A673 (cell line): ENCODE measurements at regions not wholly inside any gene's neighbourhood (a gene's known extent, or its start where the extent isn't known, plus 50 kb on each side); places are given as distances from the start of the nearest gene placed in this dataset.

ENCODE experiments used
- BruUV-seq: library from RNA; stranded (reverse); fragments of 400-500 nt; replicated peaks from 2 replicates; lab custom pipeline; 2021; lab: Mats Ljungman, UMichigan
- CTCF ChIA-PET: fragments of 300-600 bp; sonication (Branson Sonifier 250); formaldehyde crosslinking; loops from one replicate; lab custom pipeline; 2022; ENCODE audit warnings: antibody characterized with exemption; lab: Charles Lee
- POLR2A ChIA-PET: fragments of 300-600 bp; sonication (Branson Sonifier 250); formaldehyde crosslinking; loops from one replicate; lab custom pipeline; 2022; ENCODE audit warnings: antibody characterized with exemption; ENCODE audit not compliant: low non-redundant PET; lab: Charles Lee
- DNase-seq: peaks from one replicate; pipeline ENCODE4 v3.0.0-alpha.2; 2015; ENCODE audit warnings: low spot score
- H3K27ac ChIP-seq: fragments of 200-600 bp; sonication (generic); 2 replicates; pipeline ENCODE4 v1.5.1; 2016; ENCODE audit warnings: mixed run types, low read depth, mild to moderate bottlenecking, mixed read lengths, antibody characterized with exemption, low read length; ENCODE audit not compliant: poor library complexity, severe bottlenecking
- H3K27me3 ChIP-seq: fragments of 200-600 bp; sonication (generic); replicated peaks from 2 replicates; pipeline ENCODE4 v1.6.1; 2017; ENCODE audit warnings: mixed run types, low read depth, mild to moderate bottlenecking, mixed read lengths, antibody characterized with exemption, low read length; ENCODE audit not compliant: insufficient read depth, poor library complexity
- H3K36me3 ChIP-seq: fragments of 200-600 bp; sonication (generic); 2 replicates; pipeline ENCODE4 v1.6.1; 2016; ENCODE audit warnings: mixed run types, mild to moderate bottlenecking, mixed read lengths, antibody characterized with exemption, low read length; ENCODE audit not compliant: insufficient read depth, poor library complexity, severe bottlenecking
- H3K4me1 ChIP-seq: fragments of 200-600 bp; sonication (generic); 2 replicates; pipeline ENCODE4 v1.6.1; 2017; ENCODE audit warnings: mixed run types, mild to moderate bottlenecking, mixed read lengths, antibody characterized with exemption, low read length; ENCODE audit not compliant: insufficient read depth, poor library complexity, severe bottlenecking
- H3K4me3 ChIP-seq: fragments of 200-600 bp; sonication (generic); 2 replicates; pipeline ENCODE4 v1.5.1; 2016; ENCODE audit warnings: low read depth, mixed run types, mild to moderate bottlenecking, mixed read lengths, low read length; ENCODE audit not compliant: poor library complexity, severe bottlenecking
- H3K9me3 ChIP-seq: fragments of 200-600 bp; sonication (generic); 2 replicates; pipeline ENCODE4 v1.6.1; 2016; ENCODE audit warnings: mixed run types, low read depth, mild to moderate bottlenecking, mixed read lengths, antibody characterized with exemption, low read length; ENCODE audit not compliant: poor library complexity, severe bottlenecking
- CTCF ChIP-seq: fragments of 300-800, 200-600 bp; sonication (generic); conservative IDR thresholded peaks from 2 replicates; pipeline ENCODE4 v1.5.1; 2017; ENCODE audit warnings: low read depth, mild to moderate bottlenecking, antibody characterized with exemption, low read length, moderate library complexity, mixed read lengths
- EZH2 ChIP-seq: fragments of 200-600 bp; sonication (generic); IDR thresholded peaks from 2 replicates; pipeline ENCODE4 v1.6.1; 2017; ENCODE audit warnings: borderline replicate concordance, low read depth, mild to moderate bottlenecking, mixed read lengths, antibody characterized with exemption, low read length; ENCODE audit not compliant: poor library complexity, severe bottlenecking
- intact Hi-C: fragments of 100-400 bp; cut with micrococcal nuclease; formaldehyde crosslinking; loops from one replicate; pipeline ENCODE4 v1.10.0; 2022; ENCODE audit not compliant: unreplicated experiment

DNA sequence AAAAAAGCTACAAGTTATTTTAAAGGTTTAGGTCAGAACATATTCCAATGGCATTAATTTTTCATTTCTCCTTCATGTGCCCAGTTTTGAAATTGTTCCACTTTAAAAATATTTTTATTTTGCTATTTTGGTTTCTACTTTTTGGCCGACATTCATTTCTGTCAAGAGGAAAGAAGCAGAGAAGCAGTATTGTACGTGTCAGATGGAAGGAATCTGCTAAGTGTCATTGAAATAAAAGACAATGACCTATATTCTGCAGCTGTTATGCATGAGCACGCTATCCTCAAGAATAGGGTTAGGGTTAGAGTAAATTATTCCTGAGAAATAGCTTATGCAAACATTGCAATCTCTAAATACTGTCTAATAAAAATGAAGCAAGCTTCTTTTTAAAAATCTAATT lies 941.7 kb downstream of the TUSC7 start:
- Histone ChIP-seq H3K4me3 (no peak overlapping the region), H3K9me3 (no peaks in the 10 kb centered on the region), H3K4me1 (no peaks in the 10 kb centered on the region), H3K27me3 (no peaks in the 10 kb centered on the region), H3K36me3 (no peaks in the 10 kb centered on the region), H3K27ac (no peak overlapping the region)
- CTCF ChIA-PET = no interaction called here
- no peak for TF ChIP-seq CTCF
- no peak for TF ChIP-seq EZH2
- POLR2A ChIA-PET = interaction anchor here (0.6 kb wide), 1 partner anchor 25 kb away, joined by 3 read pairs; no protein-coding TSS in a partner anchor
- DNase-seq = no peak
- intact Hi-C loops = no loop called here
- BruUV-seq = no TSS peak

DNA sequence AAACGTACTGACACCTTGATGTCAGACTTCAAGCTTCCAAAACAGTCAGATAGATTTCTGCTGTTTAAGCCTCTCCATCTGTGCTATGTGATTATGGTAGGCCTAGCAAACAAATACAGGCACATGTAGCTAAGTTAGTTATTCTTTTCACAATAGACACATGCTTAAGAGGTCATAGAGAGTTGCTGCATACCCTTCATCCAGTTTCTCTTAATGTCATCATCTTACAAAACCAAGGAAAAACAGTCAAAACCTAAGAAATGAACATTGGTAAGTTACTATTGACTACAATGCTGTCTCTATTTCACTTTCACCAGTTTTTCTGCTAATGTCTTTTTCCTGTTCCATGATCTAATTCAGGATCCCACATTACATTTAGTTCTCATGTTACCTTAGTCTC lies 946.8 kb downstream of the TUSC7 start:
- Histone ChIP-seq H3K27me3 (no peaks in the 10 kb centered on the region), H3K9me3 (no peaks in the 10 kb centered on the region)
- intact Hi-C loops = no loop called here

GRCh38 chr3:117657278-117657677 lies 947.7 kb downstream of the TUSC7 start:
- Histone ChIP-seq H3K4me3 (no peak overlapping the region), H3K36me3 (no peaks in the 10 kb centered on the region), H3K27ac (no peak overlapping the region), H3K9me3 (no peaks in the 10 kb centered on the region), H3K4me1 (no peaks in the 10 kb centered on the region), H3K27me3 (no peaks in the 10 kb centered on the region)
- BruUV-seq = no TSS peak
- intact Hi-C loops = no loop called here
- TF ChIP-seq EZH2 (no peak), CTCF (no peak)
- CTCF ChIA-PET = no interaction called here
- POLR2A ChIA-PET = no interaction called here
- DNase-seq = no peak

More for the DNA sequence above, 946.8 kb downstream of the TUSC7 start:
- H3K36me3 ChIP-seq = no peaks in the 10 kb centered on the region
- H3K4me3 ChIP-seq = no peak overlapping the region
- DNase-seq = no peak
- TF ChIP-seq EZH2 (no peak), CTCF (no peak)
- CTCF ChIA-PET = no interaction called here
- no peaks in the 10 kb centered on the region for H3K4me1 ChIP-seq
- H3K27ac ChIP-seq = no peak overlapping the region
- POLR2A ChIA-PET = no interaction called here
- BruUV-seq = no TSS peak
